H1 (cell line): ENCODE measurements at regions not wholly inside any gene's neighbourhood (a gene's known extent, or its start where the extent isn't known, plus 50 kb on each side); places are given as distances from the start of the nearest gene placed in this dataset.

Experiments
- CTCF ChIA-PET: fragments of 300-600 bp; sonication (Branson Sonifier 250); formaldehyde crosslinking; loops from one replicate; lab custom pipeline; 2021; ENCODE audit not compliant: partially characterized antibody; lab: Charles Lee
- POLR2A ChIA-PET: fragments of 300-600 bp; sonication (Branson Sonifier 250); formaldehyde crosslinking; loops from one replicate; lab custom pipeline; 2021; ENCODE audit warnings: inconsistent platforms; ENCODE audit not compliant: partially characterized antibody; lab: Charles Lee
- DNase-seq, 2 experiments: peaks; one replicate each; pipeline versions ENCODE4 v3.0.0 to v3.0.0-alpha.2; 2010 to 2022; ENCODE audit warnings: low spot score in 2 of 2, low read depth in 1 of 2, mixed read lengths in 1 of 2
- FAIRE-seq: peaks from 2 replicates; lab custom pipeline; 2011; peaks lifted over from hg19 to GRCh38; lab: Jason Lieb, UNC
- H2AFZ ChIP-seq: 2 replicates; pipeline ENCODE4 v1.8.1; 2012; ENCODE audit warnings: low read length, inconsistent platforms
- H2AK5ac ChIP-seq: 2 replicates; pipeline ENCODE4 v1.6.1; 2013; ENCODE audit warnings: low read depth, low read length
- H2BK120ac ChIP-seq: replicated peaks from 2 replicates; pipeline ENCODE3; 2013; ENCODE audit warnings: low read depth, low read length, inconsistent platforms
- H2BK12ac ChIP-seq: 2 replicates; pipeline ENCODE4 v1.6.1; 2013; ENCODE audit warnings: low read depth, low read length
- H2BK15ac ChIP-seq: 2 replicates; pipeline ENCODE4 v1.6.1; 2013; ENCODE audit warnings: low read length
- H2BK20ac ChIP-seq: 2 replicates; pipeline ENCODE4 v1.6.1; 2013; ENCODE audit warnings: low read length
- H2BK5ac ChIP-seq: 2 replicates; pipeline ENCODE4 v1.6.1; 2013; ENCODE audit warnings: low read depth, low read length
- H3K14ac ChIP-seq: 2 replicates; pipeline ENCODE4 v1.6.1; 2013; ENCODE audit warnings: inconsistent platforms; ENCODE audit not compliant: insufficient read length
- H3K18ac ChIP-seq: 2 replicates; pipeline ENCODE4 v1.6.1; 2013; ENCODE audit warnings: low read length; ENCODE audit errors: extremely low read depth
- H3K23ac ChIP-seq: 2 replicates; pipeline ENCODE4 v1.6.1; 2013; ENCODE audit warnings: inconsistent platforms; ENCODE audit not compliant: insufficient read length
- H3K23me2 ChIP-seq: 2 replicates; pipeline ENCODE4 v1.6.1; 2013; ENCODE audit warnings: low read depth, low read length
- H3K27ac ChIP-seq: 2 replicates; pipeline ENCODE4 v1.6.1; 2011; ENCODE audit warnings: low read depth, low read length, inconsistent platforms
- H3K27me3 ChIP-seq, 4 experiments: replicated peaks in 1 of 4; 1 replicate in 1 of 4; 2 replicates in 3 of 4; pipeline versions ENCODE4 v1.6.1 to v1.8.1; 2011 to 2013; ENCODE audit warnings: low read length in 3 of 4, mild to moderate bottlenecking in 3 of 4, inconsistent platforms in 2 of 4, mixed read lengths in 2 of 4, moderate library complexity in 1 of 4; ENCODE audit not compliant: control insufficient read depth in 3 of 4, insufficient read depth in 3 of 4; ENCODE audit errors: extremely low read depth in 1 of 4
- H3K36me3 ChIP-seq, 4 experiments: 2 replicates each; pipeline versions ENCODE4 v1.6.1 to v1.8.1; 2011 to 2013; ENCODE audit warnings: mild to moderate bottlenecking in 4 of 4, low read length in 3 of 4, moderate library complexity in 2 of 4, control low read depth in 1 of 4, inconsistent platforms in 1 of 4; ENCODE audit not compliant: insufficient read depth in 4 of 4, control insufficient read depth in 2 of 4
- H3K4ac ChIP-seq: replicated peaks from 2 replicates; pipeline ENCODE3; 2013; ENCODE audit warnings: low read length, low read depth, mixed read lengths, inconsistent platforms; ENCODE audit not compliant: insufficient read length
- H3K4me1 ChIP-seq, 4 experiments: replicated peaks in 1 of 4; 1 replicate in 1 of 4; 2 replicates in 3 of 4; pipeline versions ENCODE4 v1.6.1 to v1.8.1; 2011 to 2013; ENCODE audit warnings: low read length in 3 of 4, inconsistent platforms in 2 of 4, mixed read lengths in 1 of 4; ENCODE audit not compliant: insufficient read depth in 4 of 4, control insufficient read depth in 3 of 4
- H3K4me2 ChIP-seq, 2 experiments: 2 replicates each; pipeline versions ENCODE4 v1.6.1 to v1.8.1; 2011 to 2013; ENCODE audit warnings: low read depth in 2 of 2, low read length in 2 of 2, control low read depth in 1 of 2, inconsistent platforms in 1 of 2, mild to moderate bottlenecking in 1 of 2; ENCODE audit not compliant: insufficient read depth in 1 of 2
- H3K4me3 ChIP-seq, 4 experiments: fragments of 200-600, 300-600 bp in 1 of 4; sonication (generic), shearing (Covaris generic), sonication (Bioruptor Twin) in 1 of 4; 2 replicates each; pipeline versions ENCODE4 v1.5.1 to v1.8.1; 2011 to 2016; ENCODE audit warnings: low read length in 4 of 4, low read depth in 3 of 4, control low read depth in 2 of 4, inconsistent platforms in 2 of 4, mild to moderate bottlenecking in 2 of 4, mixed read lengths in 1 of 4, moderate library complexity in 1 of 4; ENCODE audit not compliant: insufficient read depth in 2 of 4; ENCODE audit errors: extremely low read depth in 1 of 4
- H3K56ac ChIP-seq: replicated peaks from 2 replicates; pipeline ENCODE3; 2013; ENCODE audit warnings: low read depth, mild to moderate bottlenecking, mixed read lengths, low read length, inconsistent platforms; ENCODE audit not compliant: insufficient read length
- H3K79me1 ChIP-seq: 2 replicates; pipeline ENCODE4 v1.6.1; 2013; ENCODE audit warnings: low read depth, low read length, control low read depth
- H3K79me2 ChIP-seq, 2 experiments: 2 replicates each; pipeline versions ENCODE4 v1.6.1 to v1.8.1; 2012 to 2013; ENCODE audit warnings: low read length in 2 of 2, mild to moderate bottlenecking in 2 of 2, inconsistent platforms in 1 of 2; ENCODE audit not compliant: insufficient read depth in 2 of 2, control insufficient read depth in 1 of 2
- H3K9ac ChIP-seq, 4 experiments: replicated peaks in 1 of 4; 1 replicate in 1 of 4; 2 replicates in 3 of 4; pipeline versions ENCODE4 v1.6.1 to v1.8.1; 2011 to 2013; ENCODE audit warnings: low read depth in 3 of 4, low read length in 3 of 4, control low read depth in 2 of 4, mild to moderate bottlenecking in 2 of 4, moderate library complexity in 2 of 4, inconsistent platforms in 1 of 4; ENCODE audit errors: extremely low read depth in 1 of 4
- H3K9me3 ChIP-seq, 2 experiments: 2 replicates each; pipeline versions ENCODE4 v1.6.1 to v1.8.1; 2012 to 2013; ENCODE audit warnings: mild to moderate bottlenecking in 2 of 2, moderate library complexity in 2 of 2, control low read depth in 1 of 2, inconsistent platforms in 1 of 2, low read depth in 1 of 2, low read length in 1 of 2, mixed read lengths in 1 of 2; ENCODE audit not compliant: insufficient read depth in 2 of 2
- H4K20me1 ChIP-seq, 2 experiments: replicated peaks in 1 of 2; 2 replicates each; pipeline versions ENCODE3 to v1.8.1; 2011 to 2013; ENCODE audit warnings: inconsistent platforms in 2 of 2, low read length in 2 of 2, mild to moderate bottlenecking in 1 of 2; ENCODE audit not compliant: insufficient read depth in 2 of 2, control insufficient read depth in 1 of 2
- H4K5ac ChIP-seq: 2 replicates; pipeline ENCODE4 v1.6.1; 2013; ENCODE audit warnings: low read length, low read depth, mixed read lengths, inconsistent platforms; ENCODE audit not compliant: insufficient read length
- H4K8ac ChIP-seq: 2 replicates; pipeline ENCODE4 v1.8.0; 2013; ENCODE audit warnings: mild to moderate bottlenecking, moderate library complexity, low read length, inconsistent platforms; ENCODE audit not compliant: insufficient read depth; ENCODE audit errors: extremely low read depth
- H4K91ac ChIP-seq: replicated peaks from 2 replicates; pipeline ENCODE3; 2013; ENCODE audit warnings: low read length, mixed read lengths, inconsistent platforms; ENCODE audit not compliant: insufficient read length
- CREB1 ChIP-seq: IDR thresholded peaks from 2 replicates; pipeline ENCODE4 v1.6.1; 2012; ENCODE audit warnings: inconsistent platforms
- JUND ChIP-seq: IDR thresholded peaks from 2 replicates; pipeline ENCODE4 v1.6.1; 2011; ENCODE audit warnings: mild to moderate bottlenecking, improper control_type of control experiment, low read length
- POLR2AphosphoS5 ChIP-seq: IDR thresholded peaks from 2 replicates; pipeline ENCODE4 v1.6.1; 2011; ENCODE audit warnings: low read depth, low read length
- WGBS, 2 experiments: shearing (Covaris generic) in 1 of 2; methylation state at CpG; one replicate each; pipeline versions ENCODE4 v1.1.6 to v1.1.7; 2013 to 2015; ENCODE audit warnings: low lambda C conversion rate in 2 of 2, mixed read lengths in 2 of 2, inconsistent platforms in 1 of 2, low coverage in 1 of 2, missing lambda C conversion rate in 1 of 2; ENCODE audit not compliant: insufficient replicate concordance in 2 of 2, insufficient coverage in 1 of 2, insufficient read length in 1 of 2; ENCODE audit errors: extremely low coverage in 1 of 2, missing lambda C conversion rate in 1 of 2; 5-methylcytosine and 5-hydroxymethylcytosine counted together

DNA sequence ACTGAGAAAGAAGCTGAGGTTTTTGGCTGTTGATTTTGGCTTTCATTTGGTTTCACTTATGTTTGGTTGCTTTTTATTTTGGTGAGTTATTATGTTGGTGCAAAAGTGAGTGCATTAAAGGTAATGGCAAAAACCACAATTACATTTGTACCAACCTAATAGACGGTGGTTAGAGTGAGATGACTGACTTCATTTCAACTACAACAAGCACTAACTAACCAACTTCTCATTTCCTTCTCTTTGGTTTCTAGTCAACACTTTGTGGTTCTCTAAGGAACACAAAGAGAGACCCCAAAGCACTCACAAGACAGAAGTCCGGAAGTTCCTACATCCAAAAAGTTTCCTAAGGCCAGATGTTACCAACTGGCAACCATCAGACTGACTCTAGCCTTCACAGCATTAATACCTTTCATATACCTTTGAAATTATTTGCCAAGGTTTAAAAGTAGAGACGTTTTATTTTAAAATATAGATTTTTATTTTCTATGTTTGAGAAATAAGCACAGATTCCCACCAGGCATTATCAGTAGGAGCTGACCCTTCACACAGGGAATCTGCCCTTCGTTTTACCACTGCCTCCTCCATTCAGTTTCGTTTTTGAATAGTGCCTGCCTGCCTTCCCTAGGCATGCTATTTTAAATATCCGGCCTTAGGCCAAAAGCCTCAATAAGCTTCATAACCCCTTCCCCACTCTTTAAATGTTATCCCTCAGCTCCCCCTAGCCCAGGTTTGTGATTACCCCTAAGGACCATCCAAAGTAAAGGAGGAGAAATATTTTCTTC, 301.1 kb upstream of the PTGER4 start:
- DNase-seq: no peak
- Histone ChIP-seq H4K91ac (no peak overlapping the region), H3K23ac (no peak overlapping the region), H3K23me2 (no peaks in the 10 kb centered on the region), H4K20me1 (no peaks in the 10 kb centered on the region), H2BK12ac (no peak overlapping the region), H3K36me3 (no peaks in the 10 kb centered on the region), H2BK120ac (no peak overlapping the region), H3K4me3 (no peak overlapping the region), H2BK15ac (no peak overlapping the region), H3K18ac (no peak overlapping the region), H2BK5ac (no peak overlapping the region), H3K27me3 (no peaks in the 10 kb centered on the region), H3K14ac (no peak overlapping the region), H3K4me1 (no peaks in the 10 kb centered on the region), H3K27ac (no peak overlapping the region), H3K79me2 (no peaks in the 10 kb centered on the region), H3K79me1 (no peaks in the 10 kb centered on the region), H4K5ac (no peak overlapping the region), H2AFZ (no peak overlapping the region), H4K8ac (no peak overlapping the region), H3K4me2 (no peak overlapping the region), H3K9ac (peak overlapping the region in 1 of 4 experiments; percentile 8; a peak in 1 of 7 replicates), H3K9me3 (no peaks in the 10 kb centered on the region), H2BK20ac (no peak overlapping the region), H3K4ac (no peak overlapping the region), H2AK5ac (no peak overlapping the region), H3K56ac (no peak overlapping the region)
- POLR2A ChIA-PET: no interaction called here
- CTCF ChIA-PET: no interaction called here
- WGBS, 2 experiments: 88% methylated on average over 6 of the region's 6 CpGs; no CpG with 5 or more reads in 1 of the 2 experiments
- no peak for FAIRE-seq
- TF ChIP-seq POLR2AphosphoS5 (no peak), CREB1 (no peak), JUND (no peak)
